SU-DHL-6 (cell line): ENCODE measurements at regions not wholly inside any gene's neighbourhood (a gene's known extent, or its start where the extent isn't known, plus 50 kb on each side); places are given as distances from the start of the nearest gene placed in this dataset.

Source experiments
- H2AFZ ChIP-seq: fragments of 200-600 bp; sonication (generic); 2 replicates; pipeline ENCODE4 v1.6.1; 2014; ENCODE audit warnings: low read depth, mild to moderate bottlenecking, moderate library complexity, mixed read lengths, antibody characterized with exemption, low read length; ENCODE audit not compliant: severe bottlenecking
- H3F3A ChIP-seq: fragments of 200-600 bp; shearing (Covaris generic); 2 replicates; pipeline ENCODE4 v1.6.0; 2016; ENCODE audit warnings: antibody characterized with exemption, mild to moderate bottlenecking; ENCODE audit not compliant: insufficient read depth
- H3K27ac ChIP-seq: fragments of 200-600 bp; sonication (generic); 2 replicates; pipeline ENCODE4 v1.5.1; 2016; ENCODE audit warnings: low read depth, mild to moderate bottlenecking, low read length, moderate library complexity, mixed read lengths
- H3K27me3 ChIP-seq: fragments of 200-600 bp; sonication (generic), shearing (Covaris generic); 2 replicates; pipeline ENCODE4 v1.6.0; 2014; ENCODE audit warnings: mild to moderate bottlenecking, low read length
- H3K36me3 ChIP-seq: fragments of 200-600 bp; sonication (generic); 2 replicates; pipeline ENCODE4 v1.6.1; 2014; ENCODE audit warnings: mild to moderate bottlenecking, low read length, mixed read lengths
- H3K4me2 ChIP-seq: fragments of 300-600, 200-600 bp; shearing (Covaris generic), sonication (generic); 2 replicates; pipeline ENCODE4 v1.6.0; 2014; ENCODE audit warnings: low read length, low read depth, mild to moderate bottlenecking; ENCODE audit not compliant: poor library complexity, severe bottlenecking
- H3K4me3 ChIP-seq: fragments of 200-600 bp; sonication (generic); 2 replicates; pipeline ENCODE4 v1.5.1; 2014; ENCODE audit warnings: antibody characterized with exemption, low read length, mild to moderate bottlenecking, mixed read lengths; ENCODE audit not compliant: insufficient read depth, poor library complexity, severe bottlenecking
- H3K79me2 ChIP-seq: fragments of 200-600 bp; sonication (generic); 2 replicates; pipeline ENCODE4 v1.6.1; 2014; ENCODE audit warnings: mild to moderate bottlenecking, low read length, moderate library complexity; ENCODE audit not compliant: insufficient read depth
- H3K9ac ChIP-seq: fragments of 200-600 bp; sonication (generic); 2 replicates; pipeline ENCODE4 v1.7.0; 2014; ENCODE audit warnings: mild to moderate bottlenecking, low read length
- H3K9me2 ChIP-seq: fragments of 200-600 bp; sonication (generic); replicated peaks from 2 replicates; pipeline ENCODE4 v1.6.1; 2014; ENCODE audit warnings: low read length; ENCODE audit not compliant: insufficient read depth
- H3K9me3 ChIP-seq: fragments of 200-600 bp; sonication (generic); 2 replicates; pipeline ENCODE4 v1.6.1; 2014; ENCODE audit warnings: low read length, mixed read lengths; ENCODE audit not compliant: insufficient read depth
- H4K20me1 ChIP-seq: fragments of 200-600 bp; sonication (generic); 2 replicates; pipeline ENCODE4 v1.6.1; 2014; ENCODE audit warnings: low read depth, mild to moderate bottlenecking, antibody characterized with exemption, low read length, moderate library complexity, mixed read lengths
- EZH2phosphoT487 ChIP-seq: fragments of 200-600 bp; sonication (generic), shearing (Covaris generic); conservative IDR thresholded peaks from 2 replicates; pipeline ENCODE4 v1.6.1; 2018; ENCODE audit warnings: mild to moderate bottlenecking, antibody characterized with exemption, low read length, moderate library complexity, mixed read lengths
- TF ChIP-seq, protein P1 (sequence below): fragments of 200-600 bp; sonication (generic); IDR thresholded peaks from one replicate; pipeline ENCODE4 v1.5.1; 2017; ENCODE audit warnings: antibody characterized with exemption, mild to moderate bottlenecking, low read length, moderate library complexity; ENCODE audit not compliant: insufficient read depth, poor library complexity, severe bottlenecking

DNA sequence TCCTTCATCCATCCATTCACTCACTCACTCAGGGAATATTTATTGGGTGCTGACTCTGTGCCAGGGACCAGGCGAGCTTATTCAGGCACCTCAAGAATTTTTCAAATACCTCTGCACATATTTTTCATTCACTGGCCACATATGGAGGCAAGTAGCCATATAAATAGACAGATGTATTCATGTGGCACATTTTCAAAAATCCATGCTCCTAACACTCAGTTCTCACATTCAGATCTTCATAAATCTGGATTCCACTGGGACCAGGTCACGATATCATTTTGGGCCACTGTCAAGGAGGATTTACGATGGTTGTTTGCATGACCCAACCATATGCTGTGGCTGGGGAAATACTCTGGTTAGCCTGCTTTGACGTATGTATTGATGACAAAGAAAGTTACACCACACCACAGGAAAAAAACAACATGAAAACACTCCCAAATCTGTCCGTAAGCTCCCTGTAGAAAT, 241.8 kb upstream of the LRTM1 start:
- Histone ChIP-seq H4K20me1 (no peaks in the 10 kb centered on the region), H2AFZ (no peak overlapping the region), H3K36me3 (no peaks in the 10 kb centered on the region), H3F3A (no peaks in the 10 kb centered on the region), H3K9me2 (no peaks in the 10 kb centered on the region), H3K27me3 (no peaks in the 10 kb centered on the region), H3K27ac (no peak overlapping the region), H3K4me3 (no peak overlapping the region), H3K9ac (no peak overlapping the region), H3K79me2 (no peaks in the 10 kb centered on the region), H3K4me2 (no peak overlapping the region), H3K9me3 (no peaks in the 10 kb centered on the region)
- TF ChIP-seq EZH2phosphoT487, result no peak
- TF ChIP-seq, protein P1, sequence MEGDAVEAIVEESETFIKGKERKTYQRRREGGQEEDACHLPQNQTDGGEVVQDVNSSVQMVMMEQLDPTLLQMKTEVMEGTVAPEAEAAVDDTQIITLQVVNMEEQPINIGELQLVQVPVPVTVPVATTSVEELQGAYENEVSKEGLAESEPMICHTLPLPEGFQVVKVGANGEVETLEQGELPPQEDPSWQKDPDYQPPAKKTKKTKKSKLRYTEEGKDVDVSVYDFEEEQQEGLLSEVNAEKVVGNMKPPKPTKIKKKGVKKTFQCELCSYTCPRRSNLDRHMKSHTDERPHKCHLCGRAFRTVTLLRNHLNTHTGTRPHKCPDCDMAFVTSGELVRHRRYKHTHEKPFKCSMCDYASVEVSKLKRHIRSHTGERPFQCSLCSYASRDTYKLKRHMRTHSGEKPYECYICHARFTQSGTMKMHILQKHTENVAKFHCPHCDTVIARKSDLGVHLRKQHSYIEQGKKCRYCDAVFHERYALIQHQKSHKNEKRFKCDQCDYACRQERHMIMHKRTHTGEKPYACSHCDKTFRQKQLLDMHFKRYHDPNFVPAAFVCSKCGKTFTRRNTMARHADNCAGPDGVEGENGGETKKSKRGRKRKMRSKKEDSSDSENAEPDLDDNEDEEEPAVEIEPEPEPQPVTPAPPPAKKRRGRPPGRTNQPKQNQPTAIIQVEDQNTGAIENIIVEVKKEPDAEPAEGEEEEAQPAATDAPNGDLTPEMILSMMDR, result no peak

DNA sequence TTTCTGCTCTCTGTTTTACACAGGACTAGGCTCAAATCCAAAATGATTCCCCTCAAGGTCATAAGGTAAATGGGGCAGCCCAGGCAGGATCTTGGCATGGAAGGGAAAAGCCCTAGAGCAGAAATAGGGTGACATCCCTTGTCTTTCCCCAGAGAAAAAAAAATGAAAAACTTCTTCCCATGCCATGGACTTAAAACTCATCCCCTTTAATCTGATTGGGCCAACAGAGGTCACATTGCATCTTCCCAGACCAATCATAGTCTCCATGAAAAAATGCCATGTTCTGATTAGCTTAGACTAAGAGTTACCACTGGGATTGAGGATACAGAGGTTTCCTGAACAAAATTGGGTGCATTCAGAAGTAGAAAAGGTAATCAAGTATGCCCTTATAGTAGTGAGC, 241.3 kb upstream of the LRTM1 start:
- Histone ChIP-seq H3F3A (no peaks in the 10 kb centered on the region), H3K79me2 (no peaks in the 10 kb centered on the region), H3K9me3 (no peaks in the 10 kb centered on the region), H3K27me3 (no peaks in the 10 kb centered on the region), H3K4me2 (no peak overlapping the region), H3K36me3 (no peaks in the 10 kb centered on the region), H3K9ac (no peak overlapping the region), H3K27ac (no peak overlapping the region), H2AFZ (no peak overlapping the region), H3K4me3 (no peak overlapping the region), H3K9me2 (no peaks in the 10 kb centered on the region), H4K20me1 (no peaks in the 10 kb centered on the region)
- TF ChIP-seq EZH2phosphoT487, result no peak
- TF ChIP-seq, protein P1, result no peak

DNA sequence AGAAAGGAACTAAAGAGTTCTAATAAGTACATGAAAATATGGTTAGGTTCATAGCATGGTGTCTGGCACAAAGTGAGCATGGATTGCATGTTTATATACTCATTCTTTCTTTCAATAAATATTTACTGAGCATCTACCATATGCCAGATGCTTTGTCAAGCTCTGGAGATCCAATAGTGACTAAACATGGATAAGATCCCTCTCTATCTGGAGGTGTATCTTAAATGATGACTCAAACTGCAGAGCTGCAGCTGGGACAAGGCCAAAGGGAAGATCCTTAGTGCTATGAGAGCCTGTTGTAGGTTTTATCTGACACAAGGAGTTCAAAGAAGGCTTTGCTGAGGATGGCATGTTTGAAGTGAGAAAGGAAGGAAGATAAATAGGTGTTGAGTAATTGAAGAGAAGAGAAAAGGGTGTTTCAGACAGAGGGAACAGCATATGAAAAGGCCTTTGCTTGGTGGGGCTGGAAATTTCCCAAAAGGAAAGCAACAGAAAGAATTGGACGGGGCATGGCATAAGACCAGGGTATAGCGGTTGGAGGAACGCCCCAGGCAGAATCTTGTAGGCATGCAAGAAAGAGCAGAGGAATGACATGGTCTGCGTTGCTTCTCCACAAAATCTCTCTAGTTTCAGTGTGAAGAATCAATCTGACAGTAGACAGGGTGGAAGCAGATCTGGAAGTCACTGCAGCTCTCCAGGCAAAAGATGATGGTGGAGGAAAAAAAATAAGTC, 239.9 kb upstream of the LRTM1 start:
- Histone ChIP-seq H3K36me3 (no peaks in the 10 kb centered on the region), H3K79me2 (no peaks in the 10 kb centered on the region), H3K9ac (no peak overlapping the region), H3K4me3 (no peak overlapping the region), H3K9me3 (no peaks in the 10 kb centered on the region), H2AFZ (no peak overlapping the region), H3K9me2 (no peaks in the 10 kb centered on the region), H4K20me1 (no peaks in the 10 kb centered on the region), H3K27me3 (no peaks in the 10 kb centered on the region), H3K27ac (no peak overlapping the region), H3F3A (no peaks in the 10 kb centered on the region), H3K4me2 (no peak overlapping the region)
- TF ChIP-seq, protein P1, result no peak
- no peak for TF ChIP-seq EZH2phosphoT487
